ENCODE measurements at regions not wholly inside any gene's neighbourhood (a gene's known extent, or its start where the extent isn't known, plus 50 kb on each side); places are given as distances from the start of the nearest gene placed in this dataset.

DNA sequence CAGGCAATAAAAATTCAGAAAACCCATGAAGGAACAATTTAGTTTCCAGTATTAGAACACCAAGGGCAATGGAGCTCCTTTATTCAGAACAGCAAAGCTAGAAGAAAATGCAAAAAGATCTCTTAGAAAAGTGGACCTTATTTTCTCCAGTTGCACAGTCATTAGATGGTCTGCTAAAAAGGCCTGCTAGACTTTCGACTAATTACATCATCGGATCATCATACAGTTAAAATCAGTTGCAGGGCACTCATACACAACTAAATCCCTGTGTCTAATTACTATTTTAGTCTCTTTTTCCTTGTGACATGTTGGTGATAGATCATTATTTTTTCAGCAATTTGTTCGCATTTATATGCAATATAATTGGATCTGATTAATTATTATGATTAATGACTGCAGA is 425.3 kb downstream of the NR4A2 start:
- H3K9ac ChIP-seq (ENCODE audit: extremely low read depth, low read length, poor library complexity, severe bottlenecking): no peak overlapping the region
- Mint-ChIP-seq H3K27me3 (ENCODE audit: insufficient read depth) (peaks cover 3% of the 10 kb centered on the region), H3K4me1 (peaks cover 9% of the 10 kb centered on the region), H3K36me3 (ENCODE audit: low read depth) (no peaks in the 10 kb centered on the region), H3K9me3 (no peaks in the 10 kb centered on the region), H3K27ac (no peak overlapping the region), H3K4me3 (no peak overlapping the region)
- no peaks in the 10 kb centered on the region for H3K9me3 ChIP-seq (ENCODE audit: control insufficient read depth, low read length)
- no peak overlapping the region for H3K4me3 ChIP-seq (ENCODE audit: low read length)
- H3K27me3 ChIP-seq (ENCODE audit: control insufficient read depth, insufficient read depth, low read length, poor library complexity, severe bottlenecking): no peaks in the 10 kb centered on the region
- H3K27ac ChIP-seq (ENCODE audit: low read depth, low read length): no peak overlapping the region
- no peak for DNase-seq
- no peak for TF ChIP-seq CTCF (conservative IDR thresholded peaks at IDR 0.05)
- no peaks in the 10 kb centered on the region for H3K36me3 ChIP-seq (ENCODE audit: control insufficient read depth, insufficient read depth, low read length)
- no peaks in the 10 kb centered on the region for H3K4me1 ChIP-seq (ENCODE audit: control insufficient read depth, insufficient read depth, low read length)
- 88 to 89% methylated on average over 1 to 3 of the region's 3 CpGs for WGBS, 2 experiments (ENCODE audit: insufficient coverage in 1 of 2, insufficient read length in 1 of 2)

DNA sequence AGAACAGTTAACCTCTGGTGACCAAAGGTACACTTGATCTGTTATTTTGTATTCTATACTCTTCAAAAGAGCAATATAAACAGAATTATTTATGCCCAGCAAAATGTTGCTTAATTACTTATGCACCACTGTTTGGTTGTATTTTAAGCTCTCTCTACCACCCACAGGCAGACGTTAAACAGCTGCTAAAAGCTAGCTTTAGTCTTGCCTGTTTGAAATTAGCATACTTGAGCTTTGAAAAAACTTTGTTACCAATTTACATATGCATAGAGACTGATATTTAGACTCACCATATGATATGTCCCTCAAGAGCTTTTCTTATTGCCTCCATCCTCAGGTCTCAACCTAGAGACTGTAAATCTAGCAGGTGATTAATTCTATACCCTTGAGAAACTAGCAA is 426.9 kb downstream of the NR4A2 start:
- Histone ChIP-seq H3K4me3 (ENCODE audit: low read length) (no peak overlapping the region), H3K27ac (ENCODE audit: low read depth, low read length) (no peak overlapping the region), H3K9ac (ENCODE audit: extremely low read depth, low read length, poor library complexity, severe bottlenecking) (no peak overlapping the region), H3K9me3 (ENCODE audit: control insufficient read depth, low read length) (no peaks in the 10 kb centered on the region), H3K27me3 (ENCODE audit: control insufficient read depth, insufficient read depth, low read length, poor library complexity, severe bottlenecking) (no peaks in the 10 kb centered on the region), H3K4me1 (ENCODE audit: control insufficient read depth, insufficient read depth, low read length) (no peaks in the 10 kb centered on the region), H3K36me3 (ENCODE audit: control insufficient read depth, insufficient read depth, low read length) (no peaks in the 10 kb centered on the region)
- Mint-ChIP-seq H3K4me3 (no peak overlapping the region), H3K27ac (no peak overlapping the region), H3K4me1 (peaks cover 9% of the 10 kb centered on the region), H3K27me3 (ENCODE audit: insufficient read depth) (peaks cover 3% of the 10 kb centered on the region), H3K9me3 (no peaks in the 10 kb centered on the region), H3K36me3 (ENCODE audit: low read depth) (no peaks in the 10 kb centered on the region)
- whole genome bisulfite sequencing, 2 experiments (ENCODE audit: insufficient coverage in 1 of 2, insufficient read length in 1 of 2): 16 to 17% methylated on average over 1 of the region's 1 CpG
- TF ChIP-seq CTCF (conservative IDR thresholded peaks at IDR 0.05): no peak
- DNase-seq: peak; percentile 54

DNA sequence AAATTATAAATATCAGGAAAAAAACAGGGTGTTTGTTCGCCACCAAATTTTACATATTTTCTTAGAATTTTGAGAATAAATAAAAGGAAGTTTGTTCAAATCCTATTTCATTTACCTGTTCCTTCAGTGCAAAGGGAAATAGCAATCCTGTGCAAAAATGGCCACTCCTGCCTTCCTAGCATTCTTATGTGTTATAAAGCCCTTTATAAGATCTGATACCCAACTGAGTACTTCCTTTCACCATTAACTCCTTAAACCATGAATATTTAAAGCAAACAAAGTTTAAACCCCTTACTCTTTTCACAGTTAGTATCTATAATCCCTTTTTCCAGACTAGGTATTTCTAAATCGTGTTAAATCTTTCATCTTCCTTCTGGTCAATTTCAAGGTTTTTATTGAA is 427.8 kb downstream of the NR4A2 start:
- H3K36me3 Mint-ChIP-seq (ENCODE audit: low read depth): no peaks in the 10 kb centered on the region
- Histone ChIP-seq H3K9ac (ENCODE audit: extremely low read depth, low read length, poor library complexity, severe bottlenecking) (no peak overlapping the region), H3K27me3 (ENCODE audit: control insufficient read depth, insufficient read depth, low read length, poor library complexity, severe bottlenecking) (no peaks in the 10 kb centered on the region), H3K9me3 (ENCODE audit: control insufficient read depth, low read length) (no peaks in the 10 kb centered on the region), H3K36me3 (ENCODE audit: control insufficient read depth, insufficient read depth, low read length) (no peaks in the 10 kb centered on the region), H3K4me3 (ENCODE audit: low read length) (no peak overlapping the region), H3K27ac (ENCODE audit: low read depth, low read length) (no peak overlapping the region), H3K4me1 (ENCODE audit: control insufficient read depth, insufficient read depth, low read length) (no peaks in the 10 kb centered on the region)
- H3K4me3 Mint-ChIP-seq: no peak overlapping the region
- no peak overlapping the region for H3K27ac Mint-ChIP-seq
- 76 to 83% methylated on average over 2 of the region's 2 CpGs for WGBS, 2 experiments (ENCODE audit: insufficient coverage in 1 of 2, insufficient read length in 1 of 2)
- DNase-seq: no peak
- TF ChIP-seq CTCF (conservative IDR thresholded peaks at IDR 0.05): no peak
- peaks cover 3% of the 10 kb centered on the region for H3K27me3 Mint-ChIP-seq (ENCODE audit: insufficient read depth)
- H3K9me3 Mint-ChIP-seq: no peaks in the 10 kb centered on the region
- H3K4me1 Mint-ChIP-seq: peaks cover 9% of the 10 kb centered on the region

Data from endodermal cell (in vitro differentiated cells).